ENCODE measurements at regions not wholly inside any gene's neighbourhood (a gene's known extent, or its start where the extent isn't known, plus 50 kb on each side); places are given as distances from the start of the nearest gene placed in this dataset.
A peak's percentile ranks its signal among the peaks of the same experiment; 100 is the strongest.
"Not testable (repeated sequence)": the region's sequence is repeated elsewhere in the genome, so short reads cannot be mapped to it uniquely, and the experiment has no call there.

- no peak for DNase-seq
Observed at GRCh38 chr11:12585861-12586260, 88.4 kb upstream of the TEAD1 start.

GRCh38 chr11:12587333-12587991, 86.8 kb upstream of the TEAD1 start:
- no peak for DNase-seq

GRCh38 chr11:12591706-12592105, 82.5 kb upstream of the TEAD1 start:
- DNase-seq = no peak

GRCh38 chr11:12592283-12592682, 81.9 kb upstream of the TEAD1 start:
- DNase-seq = no peak

- DNase-seq = not testable (repeated sequence)
Observed at GRCh38 chr11:12595089-12595847, 79.0 kb upstream of the TEAD1 start.

- no peak for DNase-seq
Observed at GRCh38 chr11:12598330-12599256, 75.6 kb upstream of the TEAD1 start.

- peak; percentile 50 to 78 (median 66) for DNase-seq
Observed at GRCh38 chr11:12599408-12600143, 74.6 kb upstream of the TEAD1 start.

- DNase-seq = no peak
Observed at GRCh38 chr11:12600829-12601228, 73.4 kb upstream of the TEAD1 start.

- DNase-seq = no peak
Observed at GRCh38 chr11:12602421-12602820, 71.8 kb upstream of the TEAD1 start.

- DNase-seq = no peak
Observed at GRCh38 chr11:12603143-12604088, 70.8 kb upstream of the TEAD1 start.

GRCh38 chr11:12604557-12605153, 69.6 kb upstream of the TEAD1 start:
- no peak for DNase-seq

GRCh38 chr11:12606597-12606996, 67.6 kb upstream of the TEAD1 start:
- DNase-seq = no peak

GRCh38 chr11:12608678-12609077, 65.5 kb upstream of the TEAD1 start:
- not testable (repeated sequence) for DNase-seq

- no peak for DNase-seq
Observed at GRCh38 chr11:12611352-12611751, 62.9 kb upstream of the TEAD1 start.

- no peak for DNase-seq
Observed at GRCh38 chr11:12617632-12618031, 56.6 kb upstream of the TEAD1 start.

- no peak for DNase-seq
Observed at GRCh38 chr11:12618743-12619540, 55.3 kb upstream of the TEAD1 start.

GRCh38 chr11:12623869-12624268, 50.4 kb upstream of the TEAD1 start:
- no peak for DNase-seq
